ENCODE measurements at regions not wholly inside any gene's neighbourhood (a gene's known extent, or its start where the extent isn't known, plus 50 kb on each side); places are given as distances from the start of the nearest gene placed in this dataset.

- Histone ChIP-seq H3K27ac (no peak overlapping the region), H3K9ac (no peak overlapping the region), H3K36me3 (ENCODE audit: insufficient read depth) (no peaks in the 10 kb centered on the region), H3K79me2 (ENCODE audit: insufficient read depth, low read depth) (no peaks in the 10 kb centered on the region), H3K4me2 (no peak overlapping the region), H4K20me1 (ENCODE audit: insufficient read depth) (no peaks in the 10 kb centered on the region), H3K4me3 (IDR thresholded peaks at IDR 0.05; ENCODE audit: insufficient read depth, low read depth, low read length) (no peak overlapping the region), H3K27me3 (ENCODE audit: insufficient read depth, low read depth) (no peaks in the 10 kb centered on the region), H2AFZ (ENCODE audit: low read depth) (no peak overlapping the region), H3K4me1 (ENCODE audit: low read depth, poor library complexity, severe bottlenecking) (no peaks in the 10 kb centered on the region)
- no peak for TF ChIP-seq CTCF (conservative IDR thresholded peaks at IDR 0.05; ENCODE audit: low read depth, low read length)
Measured at GRCh38 chr11:33532720-33533385, 167.8 kb downstream of the C11orf91 start.

DNA sequence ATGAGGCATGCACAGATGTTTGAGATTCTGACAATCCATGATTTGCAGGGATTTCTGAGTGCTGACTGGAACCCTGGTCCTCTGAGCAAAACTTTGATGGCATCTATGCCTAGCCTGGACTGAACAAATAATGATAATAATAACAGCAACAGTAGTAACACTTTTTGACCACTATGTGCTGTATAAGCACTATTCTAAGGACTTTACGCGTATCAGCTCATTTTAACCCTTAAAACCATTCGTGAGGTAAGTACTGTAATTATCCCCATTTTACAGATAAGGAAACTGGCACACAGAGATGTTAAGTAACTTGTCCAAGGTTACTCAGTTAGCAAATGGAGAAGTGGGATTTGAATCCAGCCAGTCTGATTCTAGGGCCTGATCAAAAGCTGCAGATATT lies 168.4 kb downstream of the C11orf91 start:
- Histone ChIP-seq H3K79me2 (ENCODE audit: insufficient read depth, low read depth) (no peaks in the 10 kb centered on the region), H3K4me3 (IDR thresholded peaks at IDR 0.05; ENCODE audit: insufficient read depth, low read depth, low read length) (no peak overlapping the region), H3K36me3 (ENCODE audit: insufficient read depth) (no peaks in the 10 kb centered on the region), H3K27me3 (ENCODE audit: insufficient read depth, low read depth) (no peaks in the 10 kb centered on the region), H3K27ac (no peak overlapping the region), H3K9ac (no peak overlapping the region), H3K4me1 (ENCODE audit: low read depth, poor library complexity, severe bottlenecking) (no peaks in the 10 kb centered on the region), H2AFZ (ENCODE audit: low read depth) (no peak overlapping the region), H3K4me2 (no peak overlapping the region), H4K20me1 (ENCODE audit: insufficient read depth) (no peaks in the 10 kb centered on the region)
- no peak for TF ChIP-seq CTCF (conservative IDR thresholded peaks at IDR 0.05; ENCODE audit: low read depth, low read length)

DNA sequence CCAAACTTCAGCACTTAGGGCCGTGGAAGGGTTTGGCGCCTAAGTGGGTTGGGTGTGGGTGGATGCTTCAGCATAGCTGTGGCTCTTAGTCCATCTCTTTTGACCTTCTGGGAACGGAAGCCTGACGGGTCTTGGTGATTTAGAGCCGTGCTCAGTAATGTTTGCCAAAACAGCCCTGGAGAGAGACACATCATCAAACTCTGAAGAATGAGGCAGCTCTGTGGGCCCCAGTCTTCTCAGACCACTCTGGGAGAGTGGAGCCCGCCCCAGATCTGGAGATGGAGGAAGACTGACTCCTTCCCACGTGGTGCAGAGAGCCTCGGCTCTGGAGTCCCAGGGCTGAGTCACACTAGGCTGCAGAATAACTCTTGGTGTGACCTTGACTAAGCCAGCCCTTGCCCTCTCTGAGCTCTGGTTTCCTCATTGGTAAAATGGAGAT lies 168.9 kb downstream of the C11orf91 start:
- H3K36me3 ChIP-seq (ENCODE audit: insufficient read depth), result no peaks in the 10 kb centered on the region
- no peak overlapping the region for H3K4me2 ChIP-seq
- H3K4me1 ChIP-seq (ENCODE audit: low read depth, poor library complexity, severe bottlenecking), result no peaks in the 10 kb centered on the region
- no peaks in the 10 kb centered on the region for H3K27me3 ChIP-seq (ENCODE audit: insufficient read depth, low read depth)
- H2AFZ ChIP-seq (ENCODE audit: low read depth), result no peak overlapping the region
- H4K20me1 ChIP-seq (ENCODE audit: insufficient read depth), result no peaks in the 10 kb centered on the region
- no peak for TF ChIP-seq CTCF (conservative IDR thresholded peaks at IDR 0.05; ENCODE audit: low read depth, low read length)
- H3K27ac ChIP-seq, result no peak overlapping the region
- H3K4me3 ChIP-seq (IDR thresholded peaks at IDR 0.05; ENCODE audit: insufficient read depth, low read depth, low read length), result no peak overlapping the region
- H3K79me2 ChIP-seq (ENCODE audit: insufficient read depth, low read depth), result no peaks in the 10 kb centered on the region
- no peak overlapping the region for H3K9ac ChIP-seq

GRCh38 chr11:33530815-33531214 lies 169.8 kb downstream of the C11orf91 start:
- H3K4me1 ChIP-seq (ENCODE audit: low read depth, poor library complexity, severe bottlenecking), result no peaks in the 10 kb centered on the region
- H3K36me3 ChIP-seq (ENCODE audit: insufficient read depth), result no peaks in the 10 kb centered on the region
- no peaks in the 10 kb centered on the region for H4K20me1 ChIP-seq (ENCODE audit: insufficient read depth)
- H3K4me3 ChIP-seq (IDR thresholded peaks at IDR 0.05; ENCODE audit: insufficient read depth, low read depth, low read length), result no peak overlapping the region
- no peak overlapping the region for H3K4me2 ChIP-seq
- H3K27ac ChIP-seq, result no peak overlapping the region
- no peak overlapping the region for H3K9ac ChIP-seq
- TF ChIP-seq CTCF (conservative IDR thresholded peaks at IDR 0.05; ENCODE audit: low read depth, low read length), result no peak
- H3K27me3 ChIP-seq (ENCODE audit: insufficient read depth, low read depth), result no peaks in the 10 kb centered on the region
- H2AFZ ChIP-seq (ENCODE audit: low read depth), result no peak overlapping the region
- H3K79me2 ChIP-seq (ENCODE audit: insufficient read depth, low read depth), result no peaks in the 10 kb centered on the region
